Stomach smooth muscle (tissue), 2 donors: ENCODE measurements at regions not wholly inside any gene's neighbourhood (a gene's known extent, or its start where the extent isn't known, plus 50 kb on each side); places are given as distances from the start of the nearest gene placed in this dataset.

Experiments used
- H3K27ac ChIP-seq: one replicate; pipeline ENCODE4 v1.7.0; 2013; ENCODE audit warnings: mild to moderate bottlenecking, low read length, inconsistent platforms
- H3K27me3 ChIP-seq, 2 donors: one replicate each; pipeline ENCODE4 v1.7.0; 2013; ENCODE audit warnings: low read length in 2 of 2; ENCODE audit not compliant: insufficient read depth in 2 of 2, control insufficient read depth in 1 of 2
- H3K36me3 ChIP-seq, 2 donors: one replicate each; pipeline ENCODE4 v1.7.0; 2013; ENCODE audit warnings: low read length in 2 of 2; ENCODE audit not compliant: control insufficient read depth in 2 of 2, insufficient read depth in 2 of 2
- H3K4me1 ChIP-seq: one replicate; pipeline ENCODE4 v1.7.0; 2013; ENCODE audit warnings: low read length; ENCODE audit not compliant: control insufficient read depth, insufficient read depth
- H3K4me3 ChIP-seq, 2 donors: one replicate each; pipeline ENCODE4 v1.7.0; 2013; ENCODE audit warnings: low read length in 2 of 2
- H3K9ac ChIP-seq, 2 donors: one replicate each; pipeline ENCODE4 v1.7.0; 2013; ENCODE audit warnings: low read length in 2 of 2, mild to moderate bottlenecking in 1 of 2
- H3K9me3 ChIP-seq, 2 donors: one replicate each; pipeline ENCODE4 v1.7.0; 2013; ENCODE audit warnings: low read length in 2 of 2; ENCODE audit not compliant: control insufficient read depth in 2 of 2
- donor health status: healthy.
- donor health status: Pancreatic carcinoma.

DNA sequence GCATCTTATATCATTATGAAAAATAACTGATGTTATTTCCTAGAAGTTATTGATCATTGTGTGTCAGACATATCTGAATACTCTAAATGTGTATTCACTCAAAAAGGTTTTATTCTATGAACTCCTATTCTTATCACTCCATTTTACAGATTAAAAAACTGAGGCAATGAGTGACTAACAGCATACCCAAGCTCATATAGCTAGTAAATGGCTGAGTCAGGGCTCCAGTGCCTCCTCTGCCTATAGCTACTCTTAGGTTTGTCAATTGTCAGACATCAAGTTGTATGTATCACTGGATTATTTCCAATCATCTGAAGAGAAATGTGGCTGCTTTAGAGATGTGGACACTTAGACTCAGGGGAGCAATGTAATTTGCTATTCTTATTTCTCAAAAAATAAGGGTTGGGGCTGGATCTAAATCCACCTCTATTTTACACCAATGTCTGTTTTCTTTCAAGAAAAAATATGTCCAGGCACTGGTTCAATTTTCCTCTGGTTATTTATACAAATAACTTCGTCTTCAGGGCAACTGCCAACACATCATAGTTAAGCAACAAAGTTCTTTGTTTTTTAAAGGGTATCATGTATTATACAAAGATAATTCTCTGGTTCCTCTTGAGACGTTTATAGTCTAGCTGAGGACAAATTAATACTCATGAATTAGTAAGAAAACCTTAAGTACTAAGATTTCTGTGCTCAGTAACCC, 328.9 kb upstream of the MAF start:
- Histone ChIP-seq H3K27me3 (no peaks in the 10 kb centered on the region), H3K4me3 (peak overlapping the region; percentile 17 to 20), H3K36me3 (no peaks in the 10 kb centered on the region), H3K4me1 (peaks cover 7% of the 10 kb centered on the region), H3K27ac (peak overlapping the region; percentile 53), H3K9ac (no peak overlapping the region), H3K9me3 (no peaks in the 10 kb centered on the region)

DNA sequence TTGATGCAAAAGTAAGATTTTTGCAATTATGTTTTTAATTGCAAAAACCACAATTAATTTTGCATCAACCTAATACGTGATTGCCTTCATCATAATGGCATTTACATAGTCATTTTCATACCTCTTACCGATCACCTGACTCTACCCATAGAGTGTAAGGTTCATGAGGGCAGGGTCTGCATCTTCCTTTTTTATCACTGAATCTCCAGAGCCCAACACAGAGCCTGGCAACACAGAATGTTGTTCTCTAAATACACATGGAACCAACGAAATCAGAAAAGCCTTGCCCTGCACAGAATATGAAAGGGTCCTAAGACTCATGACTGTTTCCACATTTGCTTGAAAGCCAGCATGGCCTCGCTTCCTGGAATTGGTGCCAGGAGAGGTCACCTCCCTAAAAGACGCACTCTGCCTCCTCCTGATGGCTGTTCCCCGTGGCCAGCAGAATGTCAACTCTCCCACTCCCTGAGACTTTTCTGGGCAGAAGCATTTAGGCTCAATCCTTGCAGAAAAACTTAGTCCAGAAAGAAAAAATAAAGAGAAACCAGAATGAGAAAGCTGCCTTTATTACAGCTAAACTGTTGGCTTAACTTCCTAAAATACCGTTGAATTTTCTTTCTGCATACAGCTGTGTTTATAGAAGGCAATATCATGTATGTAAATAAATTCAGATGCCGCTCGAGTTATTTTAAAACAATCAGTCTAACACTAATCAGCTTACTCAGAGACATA, 327.8 kb upstream of the MAF start:
- Histone ChIP-seq H3K4me1 (peaks cover 7% of the 10 kb centered on the region), H3K9ac (peak overlapping the region in 1 of 2 donors; percentile 14), H3K27ac (no peak overlapping the region), H3K9me3 (no peaks in the 10 kb centered on the region), H3K27me3 (no peaks in the 10 kb centered on the region), H3K4me3 (no peak overlapping the region), H3K36me3 (no peaks in the 10 kb centered on the region)

DNA sequence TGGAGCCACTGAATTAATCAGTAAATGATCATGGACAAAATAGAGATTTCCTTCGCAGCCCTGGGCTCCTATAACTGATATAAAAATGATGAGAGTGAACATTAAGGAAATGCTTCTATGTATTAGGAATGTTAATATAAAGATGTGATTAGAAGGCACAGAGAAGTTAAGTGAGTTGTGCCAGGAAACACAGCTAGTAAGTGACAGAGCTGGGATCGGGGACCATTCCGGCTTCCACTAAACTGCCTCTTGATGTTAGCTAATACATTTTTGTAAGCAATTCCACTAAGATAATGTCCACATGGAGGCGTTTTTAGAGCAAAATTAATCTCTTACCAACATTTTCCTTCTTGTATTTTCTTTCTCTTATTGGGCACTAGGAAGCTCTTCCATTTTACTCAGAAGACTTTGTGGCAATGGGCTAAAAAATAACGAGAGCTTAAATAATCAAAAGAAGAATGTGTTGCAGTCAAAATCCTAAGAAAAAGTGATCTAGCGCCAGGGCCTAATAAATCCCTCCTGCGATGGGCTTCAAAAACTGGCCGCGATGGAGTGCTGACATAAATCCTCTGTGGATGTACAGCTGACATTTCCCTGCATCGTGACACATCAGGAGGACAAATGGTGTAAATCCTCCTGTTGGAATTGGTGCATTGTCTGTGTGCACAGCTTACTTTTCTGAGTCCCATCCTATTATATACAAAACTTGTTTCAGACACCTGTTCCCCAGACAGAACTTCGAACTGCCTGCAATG, 326.1 kb upstream of the MAF start:
- Histone ChIP-seq H3K4me1 (peaks cover 7% of the 10 kb centered on the region), H3K27me3 (no peaks in the 10 kb centered on the region), H3K9me3 (no peaks in the 10 kb centered on the region), H3K9ac (no peak overlapping the region), H3K27ac (no peak overlapping the region), H3K36me3 (no peaks in the 10 kb centered on the region), H3K4me3 (no peak overlapping the region)

DNA sequence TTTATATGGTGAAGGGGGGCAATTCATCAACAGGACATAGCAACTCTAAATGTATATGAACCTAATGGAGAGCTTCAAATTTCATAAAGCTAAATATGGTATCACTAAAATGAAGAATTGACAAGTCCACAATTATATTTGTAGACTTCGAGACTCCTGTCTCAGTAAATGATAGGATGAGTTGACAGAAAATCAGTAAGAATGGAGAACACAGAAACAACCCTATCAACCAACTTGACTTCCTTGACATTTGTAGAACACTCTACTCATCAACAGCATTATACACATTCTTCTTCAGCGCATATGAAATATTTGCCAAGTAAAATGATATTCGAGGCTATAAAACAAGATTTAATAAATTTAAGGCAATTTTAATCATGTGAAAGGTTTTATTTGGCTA, 322.9 kb upstream of the MAF start:
- Histone ChIP-seq H3K9ac (no peak overlapping the region), H3K36me3 (no peaks in the 10 kb centered on the region), H3K27me3 (no peaks in the 10 kb centered on the region), H3K4me3 (no peak overlapping the region), H3K4me1 (peaks cover 2% of the 10 kb centered on the region), H3K27ac (no peak overlapping the region), H3K9me3 (no peaks in the 10 kb centered on the region)

DNA sequence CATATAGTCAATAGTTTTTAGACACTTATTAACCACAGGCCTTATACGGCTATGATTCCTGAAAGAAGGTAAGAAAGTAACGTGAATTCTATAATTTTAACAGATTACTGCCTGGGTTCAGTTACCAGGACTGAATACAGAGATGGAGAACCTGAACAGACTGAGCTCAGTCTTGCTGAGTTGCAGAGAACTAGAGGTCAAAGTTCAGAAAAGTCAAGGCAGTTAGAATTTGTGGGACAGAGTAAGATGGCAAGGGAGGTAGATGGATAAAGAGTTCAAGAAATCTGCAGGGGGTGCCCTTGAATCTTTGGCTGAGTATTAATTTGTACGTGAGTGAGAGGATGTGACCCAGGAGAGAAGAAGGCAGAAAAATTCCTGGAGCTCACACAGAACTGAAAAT, 320.1 kb upstream of the MAF start:
- Histone ChIP-seq H3K4me1 (no peaks in the 10 kb centered on the region), H3K36me3 (no peaks in the 10 kb centered on the region), H3K4me3 (no peak overlapping the region), H3K27me3 (no peaks in the 10 kb centered on the region), H3K27ac (no peak overlapping the region), H3K9ac (no peak overlapping the region), H3K9me3 (no peaks in the 10 kb centered on the region)

DNA sequence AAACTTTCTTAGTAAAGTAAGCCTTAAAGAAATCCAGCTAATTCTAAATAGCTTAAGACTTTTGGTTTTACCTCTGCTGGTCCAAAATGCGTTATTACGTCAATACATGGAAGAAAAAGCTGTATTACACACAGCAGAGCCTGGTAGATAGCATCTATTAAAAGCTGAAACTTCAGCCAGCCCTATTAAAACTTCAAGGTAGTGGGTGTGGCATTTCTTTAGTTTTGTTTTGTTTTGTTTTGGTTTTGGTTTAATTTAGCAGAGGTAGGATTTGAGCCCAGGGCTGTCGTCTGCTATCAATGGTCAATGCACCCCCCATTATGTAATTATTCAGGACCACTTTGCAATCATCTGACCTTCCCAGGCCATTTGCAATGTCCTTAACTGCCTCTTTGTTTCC, 318.4 kb upstream of the MAF start:
- Histone ChIP-seq H3K4me3 (no peak overlapping the region), H3K27me3 (no peaks in the 10 kb centered on the region), H3K9ac (no peak overlapping the region), H3K27ac (no peak overlapping the region), H3K4me1 (no peaks in the 10 kb centered on the region), H3K36me3 (no peaks in the 10 kb centered on the region), H3K9me3 (no peaks in the 10 kb centered on the region)

DNA sequence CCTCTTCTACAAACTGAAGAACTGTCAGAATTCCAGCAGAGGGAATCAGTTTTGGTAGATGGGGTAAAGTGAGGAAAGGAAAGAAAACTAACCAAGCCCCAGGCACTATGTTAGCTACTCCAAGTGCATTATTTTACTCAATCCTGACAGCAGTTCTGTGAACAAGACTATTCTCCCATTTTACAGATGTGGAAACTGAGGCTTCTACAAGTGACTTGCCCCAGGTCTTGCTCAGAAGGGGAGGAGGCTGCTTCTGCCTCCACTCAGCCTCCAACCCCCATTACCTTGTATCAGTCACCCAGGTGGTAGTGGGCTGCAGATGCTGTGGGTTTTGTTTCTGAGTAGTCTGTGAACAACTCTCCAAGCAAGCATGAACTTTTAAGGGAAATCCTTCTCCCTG, 315.2 kb upstream of the MAF start:
- H3K4me3 ChIP-seq = no peak overlapping the region
- no peaks in the 10 kb centered on the region for H3K4me1 ChIP-seq
- H3K27ac ChIP-seq = no peak overlapping the region
- no peaks in the 10 kb centered on the region for H3K36me3 ChIP-seq
- H3K27me3 ChIP-seq = no peaks in the 10 kb centered on the region
- H3K9ac ChIP-seq = no peak overlapping the region
- H3K9me3 ChIP-seq = no peaks in the 10 kb centered on the region

DNA sequence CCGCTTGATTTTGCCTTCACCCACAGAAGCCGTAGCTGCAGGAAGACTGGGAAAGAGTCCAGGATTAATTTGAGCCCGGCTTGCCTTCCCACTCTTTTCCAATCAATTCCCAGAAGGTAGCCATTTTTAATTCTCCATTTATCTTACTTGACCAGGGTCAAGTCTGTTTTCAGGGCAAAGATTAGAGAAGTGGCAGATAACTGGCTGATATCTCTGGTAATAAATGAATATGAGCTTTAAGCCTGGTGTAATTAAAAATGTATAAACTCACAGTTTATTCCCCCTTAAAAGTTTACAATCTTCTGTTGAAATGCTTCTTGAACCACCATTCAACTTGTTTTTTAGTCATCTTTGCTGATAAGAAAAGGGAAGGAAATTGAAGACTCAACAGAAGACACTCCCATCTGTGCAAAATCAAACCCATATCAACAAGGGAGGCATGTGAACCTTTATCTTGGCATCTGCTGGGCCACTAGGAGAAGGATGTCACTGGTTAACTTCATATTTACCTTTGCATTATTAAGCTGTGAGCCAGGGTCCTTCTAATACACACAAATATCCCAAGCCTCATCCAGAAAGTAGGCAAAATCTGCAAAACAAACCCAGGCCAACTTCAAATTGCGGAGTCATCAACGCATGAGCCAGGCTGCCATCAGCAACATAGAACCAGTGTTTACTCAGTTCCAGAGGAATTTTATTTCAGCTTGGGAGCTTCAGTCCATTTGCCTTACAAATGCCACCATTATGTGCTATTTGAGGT, 314.6 kb upstream of the MAF start:
- Histone ChIP-seq H3K27ac (no peak overlapping the region), H3K4me3 (no peak overlapping the region), H3K9ac (no peak overlapping the region), H3K27me3 (no peaks in the 10 kb centered on the region), H3K9me3 (no peaks in the 10 kb centered on the region), H3K36me3 (no peaks in the 10 kb centered on the region), H3K4me1 (no peaks in the 10 kb centered on the region)

DNA sequence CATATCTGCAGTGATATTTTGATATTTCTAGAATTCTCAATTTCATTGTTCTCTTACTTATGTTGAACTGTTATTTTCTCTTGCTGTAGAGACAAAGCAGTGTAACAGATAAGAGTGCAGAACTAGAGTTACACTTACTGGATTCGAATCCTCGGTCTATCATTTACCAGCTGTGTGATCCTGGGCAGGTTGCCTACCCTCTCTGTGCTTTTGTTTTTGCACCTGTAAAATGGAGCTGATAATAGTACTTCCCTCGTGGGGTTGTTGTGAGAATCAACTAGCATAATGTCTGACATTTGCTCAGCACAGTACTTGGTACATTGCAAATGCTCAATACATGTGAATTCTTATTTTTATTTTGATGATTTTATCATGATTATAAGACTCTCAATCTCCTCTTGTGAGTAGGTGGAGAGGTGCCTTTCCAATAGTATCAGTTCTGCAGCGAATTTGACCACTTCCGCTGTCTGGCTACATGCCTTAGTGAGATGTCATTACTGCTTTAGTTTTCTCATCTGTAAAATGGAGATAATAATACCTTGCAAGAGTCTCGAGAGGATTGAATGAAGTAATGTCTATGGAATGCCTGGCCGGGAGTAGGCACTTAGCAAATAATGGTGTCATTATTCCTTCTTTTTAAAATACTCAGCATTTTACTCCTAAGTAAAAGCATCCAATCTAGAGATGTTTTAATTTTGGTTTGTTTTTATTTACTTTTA, 312.2 kb upstream of the MAF start:
- H3K4me3 ChIP-seq = no peak overlapping the region
- no peaks in the 10 kb centered on the region for H3K9me3 ChIP-seq
- H3K9ac ChIP-seq = no peak overlapping the region
- no peaks in the 10 kb centered on the region for H3K4me1 ChIP-seq
- H3K27me3 ChIP-seq = no peaks in the 10 kb centered on the region
- no peak overlapping the region for H3K27ac ChIP-seq
- H3K36me3 ChIP-seq = no peaks in the 10 kb centered on the region

DNA sequence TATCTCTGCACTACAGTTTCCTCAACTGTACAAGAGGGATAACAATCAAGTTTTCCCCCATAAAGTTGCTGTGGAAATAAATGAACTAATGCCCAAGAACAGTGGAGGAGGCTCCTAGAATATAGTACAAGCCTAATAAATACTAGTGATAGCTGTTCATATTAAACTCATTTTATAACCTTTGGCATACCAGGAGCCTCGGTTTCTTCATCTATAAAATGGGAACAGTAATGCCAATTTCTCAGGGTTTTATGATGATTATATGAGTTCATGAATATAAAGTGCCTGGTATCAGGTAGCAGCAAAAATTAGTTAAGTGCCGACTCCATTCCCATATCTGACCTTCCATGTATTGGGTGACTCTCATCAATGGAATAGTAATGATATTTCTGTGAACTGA, 311.1 kb upstream of the MAF start:
- no peaks in the 10 kb centered on the region for H3K36me3 ChIP-seq
- H3K9me3 ChIP-seq = no peaks in the 10 kb centered on the region
- no peak overlapping the region for H3K4me3 ChIP-seq
- H3K27me3 ChIP-seq = no peaks in the 10 kb centered on the region
- no peak overlapping the region for H3K9ac ChIP-seq
- no peak overlapping the region for H3K27ac ChIP-seq
- H3K4me1 ChIP-seq = no peaks in the 10 kb centered on the region
